Right lobe of liver (tissue), 4 donors: ENCODE measurements at regions not wholly inside any gene's neighbourhood (a gene's known extent, or its start where the extent isn't known, plus 50 kb on each side); places are given as distances from the start of the nearest gene placed in this dataset.

Experiments
- CTCF ChIP-seq, 4 donors: fragments of 200-600 bp in 3 of 4; fragments of 450-650 bp in 1 of 4; IDR thresholded peaks; one replicate each; pipeline versions ENCODE4 v1.5.1 to v1.8.0; 2016 to 2022; ENCODE audit warnings: antibody characterized with exemption in 4 of 4, mild to moderate bottlenecking in 2 of 4
- POLR2A ChIP-seq: fragments of 450-650 bp; IDR thresholded peaks from one replicate; pipeline ENCODE4 v1.6.1; 2017; ENCODE audit warnings: antibody characterized with exemption, mild to moderate bottlenecking
- donor health status: DM: no; HTN: no; CAD: no.
- donor health status: DM: no; HTN: no; CAD: no.
- donor health status: DM: no; HTN: yes; CAD: no.

GRCh38 chr6:140977403-140977802 is 1155.3 kb upstream of the GJE1 start:
- no peak for TF ChIP-seq CTCF (IDR thresholded peaks at IDR 0.05)
- no peak for TF ChIP-seq POLR2A
